ENCODE measurements at regions not wholly inside any gene's neighbourhood (a gene's known extent, or its start where the extent isn't known, plus 50 kb on each side); places are given as distances from the start of the nearest gene placed in this dataset.
"Not testable (repeated sequence)": the region's sequence is repeated elsewhere in the genome, so short reads cannot be mapped to it uniquely, and the experiment has no call there.

DNA sequence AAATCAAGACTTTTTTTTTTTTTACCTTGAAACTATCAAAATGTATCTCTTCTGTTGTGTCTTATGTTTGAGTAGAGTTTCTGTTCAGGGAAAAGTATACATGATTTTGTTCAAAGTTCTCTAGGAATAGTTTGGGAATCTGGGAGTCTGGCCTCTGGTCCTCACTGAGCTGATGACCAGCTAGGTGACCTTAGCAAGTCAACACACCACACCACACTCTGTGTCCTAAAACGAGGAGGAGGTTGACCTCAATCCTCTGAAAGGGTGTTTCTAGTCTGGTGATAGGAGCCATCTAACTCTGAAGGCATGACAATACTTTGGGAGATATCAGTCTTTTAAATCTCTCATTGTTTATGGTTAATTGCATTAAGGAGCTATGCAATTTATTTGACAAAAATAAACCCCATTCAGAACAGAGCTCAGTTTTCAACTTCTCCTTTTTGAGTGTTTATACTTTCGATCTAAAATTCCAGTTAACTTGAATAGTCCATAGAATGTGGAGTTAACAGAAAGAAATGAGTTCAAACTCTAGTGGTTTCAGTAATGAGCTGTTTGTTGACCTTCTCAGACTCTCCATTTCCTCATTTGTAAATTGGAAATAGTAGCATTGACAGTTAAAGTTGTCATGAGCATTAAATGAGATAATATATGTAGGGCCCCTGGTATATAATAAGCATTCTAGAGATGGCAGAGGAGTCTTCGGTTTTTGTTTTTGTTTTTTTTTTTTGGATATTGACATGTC is 112.2 kb upstream of the LRRN1 start:
- no peak for DNase-seq (ENCODE audit: low spot score)

DNA sequence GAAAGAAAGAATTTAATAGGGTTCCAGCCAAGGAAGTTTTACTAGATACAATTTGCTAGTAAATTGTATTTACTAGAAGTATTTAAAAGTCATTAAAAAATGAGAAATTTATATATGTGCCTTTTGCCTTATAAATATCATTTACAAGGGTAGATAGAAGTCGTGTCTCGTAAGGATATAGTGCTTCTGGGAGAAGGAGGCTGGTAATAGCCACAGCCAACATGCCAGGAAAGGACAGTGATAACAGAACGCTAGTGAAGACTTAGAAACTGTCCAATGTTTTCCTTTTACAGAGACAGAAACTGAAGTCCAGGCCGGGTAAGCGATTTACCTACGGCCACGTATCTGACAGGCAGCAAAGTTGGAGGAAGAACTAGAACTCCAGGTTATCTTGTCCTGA is 113.5 kb upstream of the LRRN1 start:
- no peak for DNase-seq (ENCODE audit: low spot score)

DNA sequence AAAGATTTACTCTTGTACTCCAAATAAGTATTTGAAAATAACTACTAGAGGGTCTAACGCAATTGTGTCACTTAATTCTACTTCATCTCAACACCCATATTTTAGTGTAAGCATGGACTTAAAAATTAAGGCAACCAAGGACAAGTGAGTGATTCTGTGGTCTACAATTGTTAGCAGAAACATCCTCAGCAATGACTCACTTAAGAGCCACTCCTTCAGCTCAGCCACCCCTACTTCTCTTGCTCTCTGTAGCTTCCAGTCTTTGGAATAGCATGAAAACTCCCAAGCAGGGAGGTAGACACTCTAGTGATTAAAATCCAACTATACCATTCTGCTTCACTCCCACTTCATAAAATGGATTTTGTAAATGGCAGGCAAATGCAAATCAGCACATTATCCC is 116.0 kb upstream of the LRRN1 start:
- no peak for DNase-seq (ENCODE audit: low spot score)

DNA sequence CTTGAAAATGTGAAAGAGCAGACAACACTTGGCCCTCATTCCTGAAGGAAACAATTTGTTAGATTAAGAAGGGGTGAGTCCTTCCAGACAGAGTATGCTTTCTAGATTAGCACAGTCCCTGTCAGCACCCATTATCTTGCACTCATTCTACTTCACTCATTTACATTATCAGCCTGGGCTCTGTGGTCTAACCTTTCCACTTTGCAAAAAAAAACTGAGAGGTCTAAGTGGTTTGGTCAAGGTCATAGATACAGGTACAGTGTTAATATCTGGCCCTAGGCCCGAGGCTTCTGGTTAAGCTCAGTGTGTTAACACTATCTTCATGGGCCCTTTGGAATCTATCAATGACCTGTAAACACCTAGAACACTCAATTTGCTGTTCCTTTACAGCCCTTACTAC is 123.4 kb upstream of the LRRN1 start:
- no peak for DNase-seq (ENCODE audit: low spot score)

DNA sequence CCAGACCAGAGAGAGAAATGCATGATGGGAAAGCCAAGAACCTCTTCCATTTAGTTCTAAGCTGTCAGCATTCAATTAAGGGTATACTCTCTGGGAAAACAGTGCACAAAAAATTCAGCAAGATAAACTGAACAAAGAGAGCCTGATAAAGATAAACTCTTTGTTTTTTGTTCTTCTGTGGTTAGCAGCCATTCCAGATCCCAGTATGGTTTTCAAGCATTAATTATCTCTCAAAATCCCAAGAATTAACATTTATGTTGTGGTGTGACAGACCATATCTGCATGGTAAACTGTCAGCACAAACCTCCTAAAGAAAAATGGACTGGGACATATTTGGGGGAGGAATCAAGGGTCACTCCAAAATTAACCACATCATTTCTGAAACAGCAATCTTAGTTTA is 124.0 kb upstream of the LRRN1 start:
- no peak for DNase-seq (ENCODE audit: low spot score)

DNA sequence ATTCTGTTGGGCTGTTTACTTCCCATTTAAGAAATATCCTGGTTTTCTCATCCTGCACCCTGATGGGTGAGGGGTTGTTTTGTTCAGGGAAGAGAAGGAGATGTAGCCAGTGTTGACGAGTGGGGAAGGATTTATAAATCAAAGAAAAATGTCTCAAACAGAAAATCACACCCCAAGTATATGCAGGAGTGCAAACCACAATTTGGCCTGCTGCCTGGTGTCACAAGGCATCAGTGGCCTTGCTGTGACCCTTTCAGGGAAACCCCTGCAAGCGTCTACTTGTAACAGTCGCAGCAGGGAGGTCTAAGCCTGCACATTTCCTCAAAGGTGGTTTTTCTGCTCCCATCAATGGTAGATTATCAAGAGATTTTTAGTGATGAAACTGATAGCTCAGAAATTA is 132.6 kb upstream of the LRRN1 start:
- DNase-seq (ENCODE audit: low spot score) = no peak

DNA sequence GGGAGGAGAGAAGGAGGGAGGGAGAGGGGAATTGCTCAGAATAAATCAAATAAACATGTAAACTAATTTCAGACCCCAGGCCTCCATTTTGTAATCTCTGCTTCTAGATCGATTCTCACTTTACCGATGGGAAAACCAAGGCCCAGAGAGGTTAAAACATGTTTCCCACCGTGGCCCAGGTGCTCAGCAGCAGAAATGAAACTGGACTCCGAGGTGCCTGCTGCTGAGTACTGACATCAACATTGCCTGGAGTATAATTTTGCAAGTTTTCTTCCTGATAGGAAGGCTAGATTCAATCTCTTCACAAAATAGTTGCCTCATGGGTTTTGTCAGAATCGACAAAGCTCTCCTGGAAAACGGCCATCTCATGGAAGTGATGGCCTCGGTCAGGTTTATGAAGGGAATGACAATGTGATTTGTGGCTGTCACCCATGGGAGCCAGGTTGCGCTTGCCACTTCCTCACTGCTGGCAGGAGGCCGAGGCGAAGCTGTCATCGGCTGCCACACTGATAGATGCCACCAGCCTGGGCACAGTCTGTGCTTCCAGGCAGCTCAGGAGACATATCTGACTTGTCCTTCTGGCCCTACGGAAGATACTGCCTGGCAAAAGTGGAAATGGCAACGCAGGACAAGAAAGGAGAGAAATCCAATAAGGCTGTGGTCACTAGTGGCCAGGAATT is 133.1 kb upstream of the LRRN1 start:
- DNase-seq (ENCODE audit: low spot score) = no peak

DNA sequence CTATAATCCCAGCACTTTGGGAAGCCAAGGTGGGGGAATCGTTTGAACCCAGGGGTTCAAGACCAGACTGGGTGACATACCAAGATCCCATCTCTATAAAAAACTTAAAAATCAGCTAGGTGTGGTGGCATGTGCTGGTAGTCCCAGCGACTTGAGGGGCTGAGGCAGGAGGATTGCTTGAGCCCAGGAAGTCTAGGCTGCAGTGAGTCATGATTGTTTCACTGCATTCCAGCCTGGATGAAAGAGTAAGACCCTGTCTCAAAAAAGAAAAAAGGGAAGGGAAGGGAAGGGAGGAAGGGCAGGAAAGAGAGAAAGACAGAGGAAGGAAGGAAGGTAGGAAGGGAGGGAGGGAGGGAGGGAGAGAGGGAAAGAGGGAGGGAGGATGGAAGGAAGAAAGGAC is 133.7 kb upstream of the LRRN1 start:
- no peak for DNase-seq (ENCODE audit: low spot score)

DNA sequence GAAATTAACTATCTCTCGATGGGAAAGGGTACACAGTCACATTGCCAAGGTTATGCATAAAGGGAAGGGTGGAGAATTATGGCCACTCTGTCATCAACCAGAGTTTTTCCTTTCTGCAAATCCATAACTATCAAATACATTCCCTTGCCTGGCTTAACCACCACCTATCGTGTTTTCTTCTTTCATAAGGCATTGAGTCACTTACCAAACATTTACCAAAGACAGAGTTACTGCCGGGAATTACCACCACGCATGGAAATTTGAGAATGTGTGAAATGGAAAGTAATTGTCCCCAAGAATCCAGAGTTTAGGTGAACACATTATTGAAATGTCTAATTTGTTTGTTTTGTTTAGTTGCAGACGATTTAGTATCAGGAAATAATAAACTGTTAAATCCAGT is 134.3 kb upstream of the LRRN1 start:
- no peak for DNase-seq (ENCODE audit: low spot score)

DNA sequence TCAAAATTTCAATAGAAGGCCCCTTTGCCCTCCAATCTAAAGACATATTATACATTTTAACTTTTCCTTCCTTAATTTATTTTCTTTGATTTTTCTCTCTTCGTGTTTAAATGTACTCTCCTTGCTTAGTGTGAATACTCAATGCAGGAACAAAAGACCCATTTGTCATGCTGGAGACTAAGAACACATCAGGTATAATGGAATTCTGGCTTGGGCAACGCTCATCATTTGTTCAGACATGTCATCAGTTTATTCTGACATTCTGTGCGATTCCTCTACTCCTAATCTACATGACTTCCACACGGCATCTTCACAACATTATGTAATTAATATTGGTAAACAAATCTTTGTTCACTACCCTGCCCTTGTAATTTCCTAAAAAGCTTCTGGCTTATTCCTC is 136.6 kb upstream of the LRRN1 start:
- DNase-seq (ENCODE audit: low spot score) = no peak

DNA sequence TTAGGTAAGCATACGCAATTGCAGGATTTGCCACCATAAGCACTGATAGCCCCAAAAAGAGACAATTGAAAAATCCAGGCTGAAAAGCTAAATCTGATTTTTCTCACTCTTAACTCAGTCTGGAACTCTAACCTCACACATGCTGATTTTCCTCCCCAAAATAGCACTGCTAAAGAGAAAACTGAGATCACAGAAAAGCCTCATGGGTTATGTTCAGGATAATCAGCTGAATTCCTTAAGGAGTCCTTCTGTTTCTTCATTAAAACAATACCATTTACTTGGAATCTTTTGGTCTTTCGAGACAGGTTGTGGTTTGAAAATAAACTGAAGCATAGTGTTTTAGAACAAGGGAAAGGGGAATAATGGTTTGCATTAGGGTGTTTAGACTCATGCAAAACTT is 144.3 kb upstream of the LRRN1 start:
- no peak for DNase-seq (ENCODE audit: low spot score)

DNA sequence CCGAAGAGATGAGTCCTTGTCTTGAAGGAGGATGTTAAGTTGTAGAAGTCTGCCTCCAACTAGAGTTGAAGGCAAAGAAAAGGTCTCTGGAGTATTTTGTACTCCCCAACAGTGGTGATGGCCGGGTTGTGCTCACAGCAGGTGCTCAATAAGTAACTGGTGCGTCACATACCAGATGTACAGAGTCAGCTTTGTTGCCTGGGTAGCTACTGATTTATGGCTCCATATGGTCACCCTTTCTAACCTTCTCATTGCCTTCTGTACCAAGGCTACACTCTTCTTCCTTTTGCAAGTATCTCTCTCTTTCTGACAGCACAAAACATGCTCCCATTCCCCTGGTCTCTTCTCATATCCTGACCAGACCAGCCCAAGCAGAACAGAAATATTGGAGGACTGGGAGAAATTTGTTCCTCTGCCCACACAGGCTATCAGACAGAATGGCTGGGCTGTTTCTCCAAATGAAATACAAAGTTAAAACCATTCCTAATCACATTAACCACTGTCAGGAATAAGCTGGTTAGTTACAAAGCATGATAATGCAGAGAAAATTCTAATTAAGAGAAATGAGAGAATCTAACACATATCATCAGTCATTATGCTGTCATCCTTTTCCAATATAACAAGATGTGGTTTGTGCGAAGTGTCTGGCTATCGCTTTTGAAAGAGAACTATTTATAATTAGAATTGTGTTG is 150.1 kb upstream of the LRRN1 start:
- no peak for DNase-seq (ENCODE audit: low spot score)

DNA sequence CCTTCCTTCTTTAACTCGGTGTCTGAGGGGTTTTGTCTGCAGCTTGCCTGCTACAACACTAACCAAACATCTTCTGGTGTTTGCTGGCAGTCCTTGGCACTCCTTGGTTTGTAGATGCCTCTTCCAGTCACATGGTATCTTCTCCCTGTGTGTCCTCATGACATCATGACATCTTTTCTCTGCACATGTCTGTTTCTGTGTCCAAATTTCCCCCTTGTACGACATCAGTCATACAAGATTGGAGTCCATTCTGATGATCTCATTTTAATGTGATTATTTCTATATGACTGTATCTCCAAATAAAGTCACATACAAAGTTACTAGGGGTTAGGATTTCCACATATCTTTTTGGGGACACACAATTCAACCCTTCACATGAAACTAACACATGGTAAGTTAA is 152.3 kb upstream of the LRRN1 start:
- DNase-seq (ENCODE audit: low spot score) = no peak

DNA sequence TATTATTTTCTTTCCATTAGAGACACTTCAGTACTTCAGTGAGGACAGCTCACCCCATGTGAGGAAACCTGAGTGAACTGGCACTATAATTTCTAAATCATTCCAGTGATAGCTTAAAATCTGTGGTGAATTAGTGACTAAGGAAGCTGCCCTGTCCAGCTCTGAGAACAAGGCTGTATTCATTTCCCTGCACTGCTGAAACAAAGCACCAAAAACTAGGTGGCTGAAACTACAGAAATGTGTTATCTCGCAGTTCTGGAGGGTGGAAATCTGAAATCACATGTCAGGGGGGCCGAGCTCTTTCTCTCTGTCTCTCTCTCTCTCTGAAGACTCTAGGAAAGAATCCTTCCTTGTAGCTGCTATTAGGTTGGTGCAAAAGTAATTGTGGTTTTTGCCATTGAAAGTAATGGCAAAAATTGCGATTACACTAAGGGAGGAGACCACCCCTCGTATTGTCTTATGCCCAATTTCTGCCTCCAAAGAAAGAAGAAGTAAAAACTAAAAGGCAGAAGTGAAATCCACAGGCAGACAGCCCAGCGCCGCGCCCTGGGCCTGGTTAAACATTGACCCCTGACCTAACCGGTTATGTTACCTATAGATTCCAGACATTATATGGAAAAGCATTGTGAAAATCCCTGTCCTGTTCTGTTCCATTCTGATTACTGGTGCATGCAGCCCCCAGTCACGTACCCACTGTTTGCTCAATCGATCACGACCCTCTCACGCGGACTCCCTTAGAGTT is 153.0 kb upstream of the LRRN1 start:
- DNase-seq (ENCODE audit: low spot score) = not testable (repeated sequence)

DNA sequence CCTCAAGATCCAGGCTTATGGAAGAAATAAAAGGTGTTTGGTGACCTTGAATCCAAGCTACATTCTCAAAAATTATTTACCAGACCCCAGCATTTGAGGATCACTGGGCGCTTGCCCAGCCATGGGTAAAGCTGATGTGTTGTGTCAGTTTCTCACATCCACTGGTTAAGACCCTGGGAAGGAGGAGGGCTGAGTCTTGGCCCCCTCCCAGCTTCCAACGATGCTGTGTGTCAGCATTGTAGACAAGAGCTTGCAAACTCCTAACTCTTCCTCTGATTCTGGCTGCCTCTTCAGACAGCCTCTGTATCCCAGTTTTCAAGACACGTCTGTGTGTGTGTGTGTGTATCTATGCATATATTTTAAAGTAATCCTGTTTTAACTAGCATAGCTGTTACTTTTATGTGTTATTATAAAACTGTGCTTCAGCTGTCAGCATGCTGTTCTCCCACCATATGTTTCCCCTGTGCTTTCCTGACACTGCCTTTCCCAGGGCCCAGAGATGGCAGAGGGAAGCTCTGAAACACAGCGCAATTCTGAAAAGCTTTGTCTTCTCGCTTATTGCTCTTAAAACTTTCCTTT is 157.3 kb upstream of the LRRN1 start:
- no peak for DNase-seq (ENCODE audit: low spot score)

DNA sequence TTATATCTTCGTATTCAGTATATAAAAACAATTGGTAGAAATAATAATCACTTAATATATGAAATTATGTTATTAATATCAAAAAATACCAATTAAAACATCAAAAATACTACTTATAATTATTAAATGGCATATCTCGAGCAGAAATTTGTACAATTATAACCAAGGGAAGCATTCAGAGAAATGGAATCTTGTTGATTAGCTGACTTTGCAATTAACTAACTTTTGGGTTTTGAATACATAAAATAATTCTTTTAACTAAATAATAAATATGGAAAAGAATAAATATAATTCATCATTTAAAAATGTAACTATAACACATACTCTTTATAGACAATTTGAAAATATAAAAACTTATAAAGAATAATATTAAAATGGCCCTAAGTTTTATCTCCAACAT is 160.2 kb upstream of the LRRN1 start:
- DNase-seq (ENCODE audit: low spot score) = no peak

DNA sequence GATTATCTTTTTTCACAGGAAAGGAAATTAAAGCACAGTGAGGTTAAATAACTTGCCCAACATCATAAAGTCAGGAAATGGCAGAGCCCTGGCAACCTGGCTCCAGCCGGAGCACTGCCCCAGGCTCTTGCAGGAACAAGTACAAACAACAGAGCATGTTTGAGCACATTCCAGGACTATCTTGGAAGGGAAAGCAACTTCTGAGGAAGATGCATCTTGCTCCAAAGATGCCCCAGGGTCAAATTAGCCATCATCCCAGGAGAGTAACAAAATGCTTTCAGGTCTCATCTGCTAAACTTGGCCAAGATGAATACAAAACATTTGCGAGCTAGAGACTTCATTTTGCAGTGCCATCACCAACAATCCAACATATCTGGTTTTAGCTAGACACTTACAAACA is 162.4 kb upstream of the LRRN1 start:
- no peak for DNase-seq (ENCODE audit: low spot score)

DNA sequence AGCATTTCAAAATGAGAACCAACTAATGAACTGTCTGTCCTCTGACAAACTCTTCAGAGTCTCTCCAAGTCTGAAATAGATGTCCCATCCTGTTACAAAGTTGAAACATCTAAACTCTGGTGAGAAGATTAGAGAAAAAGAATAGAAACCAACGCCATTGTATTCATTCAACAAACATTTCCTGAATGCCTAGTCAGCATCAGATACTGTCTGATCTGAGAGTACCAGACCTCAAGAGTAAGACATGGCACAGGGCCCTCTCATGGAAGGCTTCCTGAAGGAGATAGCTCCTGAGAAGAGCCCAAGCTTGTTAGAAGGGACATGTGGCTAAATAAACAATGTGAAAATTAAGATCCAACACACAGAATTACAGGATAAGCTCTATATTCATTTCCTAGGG is 164.1 kb upstream of the LRRN1 start:
- DNase-seq (ENCODE audit: low spot score) = no peak

DNA sequence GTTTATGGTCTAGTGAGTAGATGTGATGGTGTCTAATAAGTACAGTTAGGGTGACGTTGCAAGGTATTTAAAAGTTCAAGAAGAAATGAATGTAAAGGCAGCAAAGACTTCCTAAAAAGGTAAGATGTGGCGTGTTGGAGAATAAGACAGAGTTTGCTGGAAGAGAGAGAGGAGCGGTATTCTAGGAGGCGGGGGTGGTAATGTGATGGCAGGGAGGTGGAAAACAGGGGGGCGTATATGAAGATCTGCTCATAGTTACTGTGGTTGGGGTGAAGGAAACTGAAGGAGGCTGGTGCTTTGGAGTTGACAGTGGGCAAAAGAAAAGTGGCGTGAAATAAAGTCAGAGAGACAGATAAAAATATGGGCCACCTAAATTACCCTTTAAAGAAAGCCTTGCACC is 164.9 kb upstream of the LRRN1 start:
- DNase-seq (ENCODE audit: low spot score) = no peak

DNA sequence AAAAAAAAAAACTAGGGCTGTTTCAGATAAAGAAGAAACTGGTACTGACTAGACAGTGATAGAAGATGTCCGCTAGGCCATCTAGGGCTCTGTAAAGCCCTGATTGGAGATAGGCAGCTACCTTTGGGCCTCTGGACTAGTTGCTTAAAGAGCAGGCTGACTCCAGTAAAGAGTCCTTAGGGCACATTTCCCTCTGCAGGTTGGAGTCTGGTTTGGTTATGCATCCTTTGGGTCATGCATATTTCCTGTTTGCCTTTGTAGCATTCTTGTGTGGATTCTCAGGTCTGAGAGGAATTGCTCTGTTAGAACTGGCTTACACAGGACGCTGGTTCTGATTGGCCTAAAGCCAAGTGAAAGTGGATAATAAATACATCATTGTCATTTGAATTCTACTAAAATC is 165.5 kb upstream of the LRRN1 start:
- DNase-seq (ENCODE audit: low spot score) = no peak

DNA sequence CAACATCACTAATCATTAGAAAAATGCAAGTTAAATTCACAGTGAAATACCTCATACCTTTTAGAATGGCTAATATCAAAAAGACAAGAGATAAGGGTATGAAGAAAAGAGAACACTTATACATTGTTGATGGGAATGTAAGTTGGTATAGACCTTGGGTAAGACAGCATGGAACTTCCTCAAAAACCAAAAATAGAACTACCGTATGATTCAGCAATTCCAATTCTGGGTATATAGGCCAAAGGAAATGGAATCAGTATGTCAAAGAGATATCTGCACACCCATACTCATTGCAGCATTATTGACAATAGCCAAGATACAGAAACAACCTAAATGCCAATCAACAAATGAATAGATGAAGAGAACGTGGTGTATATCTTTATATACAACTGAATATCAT is 166.8 kb upstream of the LRRN1 start:
- no peak for DNase-seq (ENCODE audit: low spot score)

DNA sequence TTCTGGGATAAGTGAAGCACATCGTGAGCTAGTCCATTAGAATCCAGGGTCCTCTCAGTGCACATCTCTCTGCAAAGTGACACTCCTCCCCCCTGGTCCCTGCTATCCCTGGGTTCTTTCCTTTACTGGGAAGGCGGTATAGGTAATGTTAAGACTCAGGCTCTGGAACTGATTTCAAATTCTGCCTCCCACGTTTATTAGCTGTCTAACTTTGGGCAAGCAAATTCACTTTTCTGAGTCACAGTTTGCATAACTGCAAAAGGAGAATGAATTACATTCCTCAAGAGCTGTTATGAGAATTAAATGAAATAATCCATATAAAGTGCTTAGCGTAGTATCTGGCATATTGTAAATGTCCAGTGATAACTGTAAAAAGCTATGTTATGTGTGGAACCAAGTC is 168.1 kb upstream of the LRRN1 start:
- no peak for DNase-seq (ENCODE audit: low spot score)
